Jurkat, Clone E6-1 (cell line): ENCODE measurements at regions not wholly inside any gene's neighbourhood (a gene's known extent, or its start where the extent isn't known, plus 50 kb on each side); places are given as distances from the start of the nearest gene placed in this dataset.

ENCODE experiments used
- DNase-seq: peaks from one replicate; pipeline ENCODE4 v3.0.0-alpha.2; 2011; ENCODE audit warnings: low read depth, low spot score
- H3K4me3 ChIP-seq: 2 replicates; pipeline ENCODE4 v1.5.1; 2011; ENCODE audit warnings: mild to moderate bottlenecking, low read length, control low read depth, moderate library complexity

DNA sequence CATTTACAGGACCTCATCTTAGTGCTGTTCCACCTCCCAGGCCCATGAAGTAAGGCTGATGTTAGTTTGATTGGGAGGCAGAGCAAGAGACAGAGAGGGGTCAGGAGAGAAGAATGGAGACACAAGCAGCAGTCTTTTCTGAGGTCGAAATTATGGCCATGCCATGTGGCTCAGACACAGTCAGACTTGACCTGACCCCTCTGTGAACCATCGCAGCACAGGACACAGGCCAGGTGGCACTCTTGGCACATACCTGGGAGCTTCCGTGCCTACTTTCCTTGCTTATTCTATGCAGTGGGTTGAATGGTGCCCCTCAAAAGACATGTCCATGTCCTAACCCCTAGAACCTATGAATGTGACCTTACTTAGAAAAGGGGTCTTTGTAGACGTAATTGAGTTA lies 254.9 kb downstream of the MAFB start:
- no peak for DNase-seq
- no peak overlapping the region for H3K4me3 ChIP-seq

DNA sequence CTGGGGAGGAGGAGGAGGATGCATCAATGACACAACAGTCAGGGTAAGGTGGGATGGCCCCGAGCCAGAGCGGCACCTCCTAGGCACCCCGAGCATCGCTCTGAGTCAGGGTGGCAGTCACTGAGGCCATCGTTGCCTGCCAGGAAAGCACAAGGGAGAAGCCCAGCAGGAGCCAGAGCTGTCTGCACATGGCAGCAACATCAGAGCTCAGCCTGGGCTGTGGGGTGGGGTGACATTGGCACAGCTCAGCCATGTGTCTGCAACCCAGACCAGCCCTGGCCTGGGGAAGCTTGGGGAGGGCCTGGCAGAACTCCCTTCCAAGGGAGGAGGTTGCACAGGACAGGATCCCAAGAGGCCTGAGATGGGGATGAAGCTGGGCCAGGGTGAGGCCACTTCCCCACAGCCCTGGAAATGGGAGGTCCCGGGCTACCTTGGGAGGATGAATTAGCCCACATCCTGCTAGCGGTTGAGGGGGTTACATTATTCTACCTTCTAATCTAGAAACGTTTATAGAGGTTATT lies 255.6 kb downstream of the MAFB start:
- peak; percentile 87 for DNase-seq
- H3K4me3 ChIP-seq = no peak overlapping the region; the same call in 1 of the 2 replicates

DNA sequence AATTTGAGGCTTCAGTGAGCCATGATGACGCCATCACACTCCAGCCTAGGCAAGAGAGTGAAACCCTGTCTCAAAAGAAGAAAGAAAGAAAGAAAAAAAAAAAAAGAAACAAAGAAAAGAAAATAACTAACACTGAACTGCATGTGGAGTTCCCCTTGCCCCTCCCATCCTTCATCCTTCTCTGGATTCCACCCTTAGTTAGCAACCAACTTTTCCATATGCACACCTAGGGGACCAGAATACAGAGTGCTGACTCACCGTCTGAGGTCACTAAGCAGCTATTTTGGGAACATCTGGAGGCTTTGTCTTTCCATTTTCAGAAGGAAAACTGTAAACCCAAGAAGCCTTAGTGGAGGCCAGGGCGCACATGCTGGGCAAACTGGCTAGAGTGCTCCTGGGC lies 257.4 kb downstream of the MAFB start:
- DNase-seq = no peak
- no peak overlapping the region for H3K4me3 ChIP-seq

DNA sequence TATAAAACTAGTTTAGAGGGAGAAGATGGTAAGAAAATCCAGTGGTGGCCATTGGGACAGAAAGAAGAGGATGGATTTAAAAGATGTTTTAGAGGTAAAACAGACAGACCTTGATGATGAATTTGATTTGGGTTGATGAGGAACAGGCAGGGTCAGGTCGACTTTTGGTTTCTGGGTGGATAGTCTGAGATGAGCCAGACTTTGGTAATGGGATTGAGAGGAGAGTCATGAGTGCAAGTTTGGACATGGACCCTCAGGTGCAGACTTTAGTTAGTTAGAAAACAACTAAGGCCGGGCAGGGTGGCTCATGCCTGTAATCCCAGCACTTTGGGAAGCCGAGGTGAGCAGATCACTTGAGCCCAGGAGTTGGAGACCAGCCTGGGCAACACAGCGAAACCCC lies 257.9 kb downstream of the MAFB start:
- H3K4me3 ChIP-seq = no peak overlapping the region
- no peak for DNase-seq

DNA sequence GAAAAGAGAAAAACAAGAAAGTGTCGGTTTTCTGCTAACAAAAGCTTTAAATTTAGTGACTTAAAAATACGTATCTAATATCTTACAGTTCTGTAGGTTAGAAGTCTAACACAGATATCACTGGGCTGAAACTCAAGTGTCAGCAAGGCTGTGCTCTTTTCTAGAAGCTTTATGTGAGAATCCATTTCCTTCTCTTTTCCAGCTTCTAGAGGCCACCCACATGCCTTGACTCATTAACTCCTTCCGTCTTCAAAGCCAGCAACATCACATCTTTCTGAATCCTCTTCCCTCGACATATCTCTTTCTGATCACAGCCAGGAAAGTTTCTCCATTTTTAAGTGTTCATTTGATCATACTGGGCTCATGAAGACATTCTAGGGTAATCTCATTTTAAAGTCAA lies 262.0 kb downstream of the MAFB start:
- no peak for DNase-seq
- no peak overlapping the region for H3K4me3 ChIP-seq

DNA sequence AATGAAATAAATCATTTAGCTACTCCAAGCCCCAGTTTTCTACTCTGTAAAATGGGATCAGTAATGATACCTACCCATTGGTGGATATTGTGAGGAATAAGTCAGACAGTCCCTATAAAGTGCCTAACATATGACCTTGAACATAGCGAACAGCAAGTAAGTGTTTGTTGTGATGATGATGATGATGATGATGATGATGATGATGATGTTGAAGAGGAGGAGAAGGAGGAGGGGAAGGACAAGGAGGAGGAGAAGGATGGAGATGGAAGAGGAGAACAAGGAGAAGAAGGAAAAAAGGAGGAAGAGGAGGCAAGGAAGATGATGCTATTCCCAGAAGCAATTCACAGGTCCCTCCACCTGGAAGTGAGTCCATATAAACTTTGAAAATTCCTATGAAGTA lies 264.3 kb downstream of the MAFB start:
- H3K4me3 ChIP-seq = no peak overlapping the region
- DNase-seq = no peak

DNA sequence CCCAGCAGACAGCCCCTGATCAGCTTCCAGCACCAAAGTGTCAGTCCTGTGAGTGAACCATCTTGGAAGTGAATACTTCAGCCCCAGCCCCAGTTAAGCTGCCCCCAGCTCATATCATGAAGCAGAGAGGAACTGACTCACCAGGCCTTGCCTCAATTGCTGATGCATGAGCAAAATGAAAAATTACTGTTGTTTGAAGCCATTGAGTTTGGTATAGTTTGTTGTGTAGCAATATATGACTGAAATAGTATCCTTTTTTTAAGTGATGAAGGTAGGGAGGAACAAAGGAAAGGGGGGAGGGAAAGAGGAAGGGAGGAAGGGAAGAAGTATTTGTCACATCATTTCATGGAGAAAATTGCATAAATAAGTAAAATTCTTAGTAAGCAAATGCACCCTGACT lies 266.4 kb downstream of the MAFB start:
- no peak for DNase-seq
- no peak overlapping the region for H3K4me3 ChIP-seq

DNA sequence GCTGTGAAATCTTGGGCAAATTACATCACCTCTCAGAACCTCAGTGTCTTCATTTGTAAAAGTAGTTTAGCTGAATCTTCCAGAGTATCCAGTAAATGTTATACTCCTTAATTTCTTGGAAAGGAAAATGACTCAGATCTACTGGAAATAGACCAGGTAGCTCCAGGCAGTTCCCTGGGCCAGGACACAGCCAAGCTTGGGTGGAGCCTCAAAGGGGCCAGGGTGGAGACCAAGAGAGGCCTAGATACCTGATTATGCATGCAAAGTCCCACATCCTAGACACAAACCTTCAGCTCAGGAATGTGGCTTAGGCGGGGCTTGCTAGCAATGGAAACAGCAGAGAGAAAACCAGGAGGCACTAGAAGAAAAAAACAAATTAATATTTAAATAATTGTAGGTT lies 272.8 kb downstream of the MAFB start:
- no peak overlapping the region for H3K4me3 ChIP-seq
- no peak for DNase-seq

DNA sequence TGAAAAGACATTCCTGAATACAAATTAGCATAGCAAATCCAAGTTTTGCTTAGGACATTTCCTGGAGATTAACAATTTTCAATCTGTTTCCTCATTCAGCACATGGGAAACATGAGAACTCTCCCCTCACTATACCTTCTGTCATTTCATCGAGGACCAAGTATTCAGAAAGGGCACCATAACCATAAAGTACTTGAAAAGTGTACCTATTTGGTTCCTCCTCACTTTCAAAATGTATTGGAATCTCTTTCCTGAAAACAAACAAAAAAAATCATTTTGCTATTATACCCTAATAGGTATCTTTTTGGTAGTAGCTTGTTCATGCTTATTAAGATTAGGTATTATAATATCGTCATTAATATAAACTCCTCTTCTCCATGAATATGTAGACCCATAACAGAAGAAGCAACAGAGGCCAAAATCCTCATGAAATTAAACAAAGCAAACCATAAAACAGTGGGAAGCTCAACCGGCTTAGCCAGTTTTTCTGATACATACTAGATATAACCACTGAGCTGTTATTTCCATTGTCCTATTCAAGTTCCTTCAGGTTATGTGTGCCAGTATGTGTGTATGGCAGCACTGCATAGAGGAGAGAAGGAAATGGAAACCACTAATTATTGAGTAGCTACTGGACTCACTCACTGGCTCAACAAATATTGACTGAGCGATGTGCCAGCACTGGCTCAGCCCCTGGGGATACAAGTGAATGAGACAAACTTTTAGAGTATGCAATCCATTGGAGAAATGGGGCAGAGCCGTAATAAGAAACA lies 274.0 kb downstream of the MAFB start:
- DNase-seq = no peak
- no peak overlapping the region for H3K4me3 ChIP-seq

DNA sequence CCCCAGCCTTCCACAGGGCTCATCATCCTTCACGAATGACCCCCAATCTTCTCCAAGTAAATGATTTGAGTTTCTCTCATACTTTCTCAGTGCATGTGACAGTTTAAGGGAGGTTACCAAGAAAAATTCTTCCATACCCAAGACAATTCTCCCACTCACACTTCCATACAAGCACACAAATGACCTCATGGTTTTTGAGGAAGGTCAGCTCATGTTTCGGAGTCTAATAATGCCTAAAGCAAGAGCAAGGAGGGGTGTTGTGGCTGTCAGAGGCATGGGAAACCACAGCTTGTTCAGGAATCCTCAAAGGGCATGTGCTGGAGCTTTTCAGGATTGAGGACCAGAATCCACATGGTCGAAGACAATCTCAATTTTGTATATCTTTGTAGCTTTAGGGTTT lies 279.0 kb downstream of the MAFB start:
- DNase-seq = no peak

DNA sequence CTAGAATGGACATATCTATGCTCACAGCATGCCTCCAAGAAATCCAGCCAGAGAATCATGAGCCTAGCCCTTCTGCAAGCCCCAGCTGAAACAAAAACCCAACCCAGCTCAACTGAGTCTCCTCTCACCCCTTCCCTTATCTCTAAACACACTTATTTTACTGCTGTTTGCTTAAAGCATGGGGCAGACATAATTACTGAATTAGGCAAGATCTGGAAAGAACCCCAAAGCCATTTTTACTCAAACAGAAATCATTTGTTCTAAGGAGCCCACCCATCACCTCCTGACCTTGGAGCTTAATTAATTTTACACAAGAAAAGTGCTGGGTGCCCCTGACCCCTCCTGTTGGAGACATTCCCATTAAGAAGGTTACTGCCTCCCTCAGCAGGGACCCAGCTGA lies 291.6 kb downstream of the MAFB start:
- DNase-seq = no peak
- no peak overlapping the region for H3K4me3 ChIP-seq

More for the DNA sequence above, 279.0 kb downstream of the MAFB start:
- no peak overlapping the region for H3K4me3 ChIP-seq

DNA sequence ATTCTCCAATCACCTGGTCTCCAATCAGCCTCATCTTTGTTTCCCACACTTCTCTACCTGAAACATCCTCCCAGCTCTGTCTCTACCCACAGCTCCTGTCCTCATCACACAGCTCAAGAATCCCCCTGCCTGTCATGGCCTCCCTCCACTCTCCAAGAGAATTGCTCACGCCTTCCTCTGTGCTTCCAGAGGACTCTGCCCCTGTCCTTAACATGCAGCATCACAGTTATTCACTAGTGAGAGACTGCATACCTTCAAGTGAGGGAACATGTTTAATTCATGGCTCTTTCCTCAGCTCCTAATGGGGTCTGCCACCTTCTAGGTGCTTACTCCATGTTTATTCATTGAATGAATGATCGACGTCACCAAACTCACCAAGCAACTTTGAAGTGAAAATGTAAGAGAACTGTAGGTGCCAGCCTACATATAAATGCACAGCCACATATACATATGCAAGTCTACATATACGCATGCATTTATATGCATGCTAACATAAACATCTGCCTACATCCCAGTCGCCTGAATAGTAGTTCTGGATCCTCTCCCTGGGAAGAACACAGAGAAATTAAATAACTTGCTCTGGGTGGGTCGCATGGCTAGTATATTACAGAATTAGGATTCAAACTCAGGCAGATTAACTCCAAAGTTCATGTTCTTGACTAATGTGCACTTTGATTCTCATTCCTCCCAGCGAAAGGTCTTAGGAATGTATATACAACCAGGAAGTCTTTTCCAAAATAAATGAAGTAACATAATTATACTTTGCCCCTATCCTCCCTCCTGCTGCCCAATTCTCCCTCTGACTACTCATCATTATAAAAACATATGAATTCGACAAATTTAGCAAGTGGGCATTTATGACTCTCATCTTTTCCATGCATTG lies 295.6 kb downstream of the MAFB start:
- H3K4me3 ChIP-seq = no peak overlapping the region
- no peak for DNase-seq

DNA sequence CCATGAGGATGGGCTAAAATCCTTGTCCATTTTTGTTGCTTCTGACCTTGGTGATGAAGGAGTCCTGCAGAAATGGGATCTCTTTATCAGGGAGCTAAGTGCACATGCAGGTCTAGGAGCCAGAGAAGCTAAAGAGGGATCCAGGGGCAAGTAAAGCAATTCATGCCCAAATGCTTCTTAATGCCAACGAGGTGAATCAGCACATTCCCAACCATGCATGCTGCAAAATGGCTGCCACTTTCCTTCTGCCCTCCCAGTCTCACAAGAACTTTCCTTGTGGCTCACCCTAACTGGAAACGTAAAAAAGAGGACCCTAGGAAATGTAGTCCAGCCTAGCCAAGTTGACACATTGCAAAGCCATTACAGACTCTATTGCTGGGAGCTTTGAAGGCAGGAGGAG lies 298.4 kb downstream of the MAFB start:
- DNase-seq = no peak
- H3K4me3 ChIP-seq = no peak overlapping the region

DNA sequence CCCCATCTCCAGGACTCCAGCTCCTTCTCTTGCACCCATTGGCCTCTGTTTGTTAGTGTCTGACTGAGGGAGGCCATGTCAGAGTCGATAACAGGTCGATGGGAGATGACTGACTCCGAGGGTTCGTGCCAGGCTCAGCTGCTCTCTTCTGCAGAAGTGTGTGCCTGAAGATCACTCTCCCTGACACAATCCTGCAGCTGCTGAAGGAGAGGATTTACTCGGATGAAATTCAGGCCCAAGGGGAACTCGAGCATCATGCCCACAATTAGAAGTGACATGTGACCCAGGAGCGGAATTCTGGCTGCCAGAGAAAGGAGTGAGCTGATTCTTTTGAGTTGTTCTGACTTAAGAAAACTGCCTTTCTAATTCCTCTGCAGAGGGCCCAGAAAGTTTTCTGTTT lies 318.2 kb downstream of the MAFB start:
- no peak overlapping the region for H3K4me3 ChIP-seq
- no peak for DNase-seq

DNA sequence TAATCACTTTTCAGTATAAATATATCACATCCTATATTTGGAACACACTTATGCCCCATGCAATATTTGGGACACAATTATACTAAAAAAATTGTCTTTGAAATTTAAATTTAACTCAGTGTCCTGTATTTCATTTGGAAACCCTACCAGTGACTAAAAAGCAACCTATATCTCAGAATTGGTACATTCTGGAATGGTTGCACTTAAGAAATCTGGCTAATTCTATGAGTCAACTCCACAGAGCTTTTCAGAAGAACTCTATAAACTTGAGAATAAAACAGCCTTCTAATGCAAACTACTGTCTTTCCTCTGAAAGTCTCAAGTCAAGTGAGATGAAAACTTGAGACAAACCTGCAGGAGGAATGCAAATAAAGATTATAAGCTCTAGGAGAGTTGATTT lies 320.2 kb downstream of the MAFB start:
- H3K4me3 ChIP-seq = no peak overlapping the region
- no peak for DNase-seq

DNA sequence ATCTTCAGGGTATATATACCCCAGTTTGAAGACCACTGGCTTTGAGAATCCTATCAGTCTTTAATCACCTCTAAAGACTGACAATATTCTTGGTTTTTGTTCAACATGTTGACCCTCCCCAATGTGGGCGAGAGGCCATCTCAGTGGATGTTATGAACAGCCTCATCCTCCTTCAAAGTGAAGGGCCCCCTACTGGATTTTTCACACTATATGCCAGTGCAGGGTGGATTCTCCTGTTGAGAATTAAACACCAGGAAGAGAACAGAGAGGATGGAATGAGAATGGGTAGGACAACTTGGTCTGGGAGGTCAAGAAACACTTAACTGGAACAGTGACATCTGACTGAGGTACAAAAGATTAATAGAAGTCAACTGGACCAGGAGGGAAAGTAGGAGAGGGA lies 327.1 kb downstream of the MAFB start:
- no peak for DNase-seq
- no peak overlapping the region for H3K4me3 ChIP-seq

DNA sequence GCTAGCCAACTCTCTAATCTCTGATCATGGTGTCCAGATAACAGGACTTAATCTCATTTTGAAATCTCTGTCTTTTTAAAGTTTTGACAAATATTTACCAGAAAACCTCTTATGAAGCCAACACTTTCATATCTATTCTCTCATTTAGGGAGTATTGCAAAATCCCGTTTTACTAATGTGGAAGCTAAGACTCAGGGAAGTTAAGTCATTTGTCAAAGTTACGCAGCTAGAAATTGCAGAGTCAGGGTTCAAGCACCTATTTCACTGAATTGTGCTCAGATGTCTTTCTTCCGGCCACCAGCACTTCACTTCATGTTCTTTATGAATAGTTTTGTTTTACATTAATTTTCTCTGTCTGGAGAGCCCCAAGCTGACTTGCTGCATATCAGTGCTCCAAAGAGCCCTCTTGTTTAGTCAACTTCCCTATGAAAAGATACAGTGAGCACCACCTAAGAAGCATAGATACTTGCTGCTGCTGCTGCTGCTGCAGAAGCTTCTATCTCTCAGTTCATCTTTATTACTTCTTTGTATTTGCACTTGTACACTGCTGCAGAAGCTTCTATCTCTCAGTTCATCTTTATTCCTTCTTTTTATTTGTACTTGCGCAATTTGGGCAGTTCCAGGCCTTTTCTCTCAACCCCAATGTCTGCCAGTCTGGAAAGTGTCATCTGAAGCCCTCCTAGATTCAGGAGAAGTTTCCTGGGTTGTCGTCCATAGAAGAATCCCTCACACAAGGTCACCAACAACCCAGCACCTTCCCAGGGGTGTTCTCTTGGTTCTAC lies 329.7 kb downstream of the MAFB start:
- H3K4me3 ChIP-seq = no peak overlapping the region
- no peak for DNase-seq

DNA sequence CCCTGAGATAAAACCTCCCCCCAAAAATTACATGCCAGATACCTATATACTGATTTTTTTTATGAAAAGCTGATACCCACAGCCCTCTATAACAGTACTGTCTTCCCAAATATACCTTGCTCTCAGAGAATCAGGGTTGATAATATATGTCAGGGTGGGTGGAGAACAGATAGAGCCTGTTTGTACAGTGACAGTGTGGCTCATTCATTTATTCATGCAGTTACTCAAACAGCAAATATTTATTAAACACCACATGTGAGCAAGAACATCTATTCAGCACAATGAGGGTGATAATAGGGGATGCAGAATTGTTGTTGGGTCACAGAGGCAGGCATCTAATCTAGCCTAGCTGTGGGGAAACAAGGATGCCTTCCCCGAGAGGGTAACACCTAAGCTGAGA lies 334.2 kb downstream of the MAFB start:
- DNase-seq = no peak
- no peak overlapping the region for H3K4me3 ChIP-seq

DNA sequence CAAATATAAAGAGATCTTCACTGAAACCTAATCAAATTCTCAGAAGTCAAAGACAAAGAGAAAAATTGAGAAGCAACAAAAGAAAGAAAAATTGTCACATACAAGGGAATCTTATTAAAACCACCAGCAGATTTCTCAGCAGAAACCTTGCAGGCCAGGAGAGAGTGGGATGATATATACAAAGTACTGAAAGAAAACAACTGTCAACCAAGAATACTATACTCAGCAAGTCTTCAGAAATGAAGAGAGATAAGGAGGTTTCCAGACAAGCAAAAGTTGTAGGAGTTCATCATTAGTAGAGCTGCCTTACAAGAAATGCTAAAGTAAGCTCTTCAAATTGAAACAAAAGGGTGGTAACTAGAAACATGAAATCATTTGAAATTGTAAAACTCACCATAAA lies 345.6 kb downstream of the MAFB start:
- no peak overlapping the region for H3K4me3 ChIP-seq

DNA sequence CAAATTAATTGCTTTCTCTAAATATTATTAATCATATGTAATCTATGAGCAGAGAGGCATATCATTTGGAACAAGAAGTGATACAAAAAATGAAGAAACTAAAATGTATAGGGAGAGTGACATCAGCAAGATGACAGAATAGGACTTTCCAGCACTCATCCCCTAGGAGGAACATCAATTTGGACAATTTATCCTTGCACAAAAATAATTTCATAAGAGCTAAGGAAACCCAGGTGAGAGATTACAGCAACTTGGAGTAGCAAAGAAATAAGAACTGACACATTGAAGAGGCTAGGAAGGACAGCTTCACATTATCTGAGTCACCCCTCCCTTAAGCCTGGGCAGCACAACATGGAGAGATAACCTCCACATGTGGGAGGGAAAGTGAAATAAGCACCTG lies 347.5 kb downstream of the MAFB start:
- H3K4me3 ChIP-seq = no peak overlapping the region
- DNase-seq = no peak

More for the DNA sequence above, 345.6 kb downstream of the MAFB start:
- no peak for DNase-seq
